ENCODE measurements at regions not wholly inside any gene's neighbourhood (a gene's known extent, or its start where the extent isn't known, plus 50 kb on each side); places are given as distances from the start of the nearest gene placed in this dataset.

DNA sequence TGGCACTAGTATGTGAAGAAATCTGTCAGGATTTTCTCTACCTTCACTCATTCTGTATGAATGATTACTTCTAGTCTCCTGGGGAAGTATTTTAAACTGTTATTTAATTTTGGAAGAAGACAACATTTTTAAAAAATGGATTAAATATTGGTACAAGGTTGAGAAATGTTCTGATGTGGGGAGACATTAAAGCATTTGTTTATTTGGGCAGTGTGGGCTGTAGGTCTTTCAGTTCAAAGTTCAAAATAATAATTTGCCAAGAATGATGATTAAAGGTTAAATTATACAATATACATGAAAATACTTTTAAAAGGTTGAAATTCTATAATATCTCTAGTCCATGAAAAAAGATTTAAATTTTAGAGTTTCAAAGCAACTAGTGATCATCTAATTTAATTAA, 194.7 kb downstream of the NHLRC3 start:
- TF ChIP-seq ZFX (IDR thresholded peaks at IDR 0.05; ENCODE audit: borderline replicate concordance) (no peak), CTCF (IDR thresholded peaks at IDR 0.05) (no peak)
